CD4-positive, alpha-beta memory T cell (primary cell): ENCODE measurements at regions not wholly inside any gene's neighbourhood (a gene's known extent, or its start where the extent isn't known, plus 50 kb on each side); places are given as distances from the start of the nearest gene placed in this dataset.
"Not testable (repeated sequence)": the region's sequence is repeated elsewhere in the genome, so short reads cannot be mapped to it uniquely, and the experiment has no call there.

Source experiments
- CTCF ChIA-PET: fragments of 350-600 bp; sonication (Branson Sonifier 250); formaldehyde crosslinking; loops from one replicate; lab custom pipeline; 2021; ENCODE audit warnings: inconsistent platforms; ENCODE audit not compliant: partially characterized antibody; lab: Charles Lee
- POLR2A ChIA-PET: fragments of 350-600 bp; sonication (Branson Sonifier 250); formaldehyde crosslinking; loops from one replicate; lab custom pipeline; 2021; ENCODE audit not compliant: partially characterized antibody; lab: Charles Lee
- DNase-seq, 5 donors: peaks; one replicate each; pipeline versions ENCODE4 v3.0.0 to v3.0.0-alpha.2; 2020 to 2022; ENCODE audit warnings: mixed read lengths in 1 of 5
- H3K27ac ChIP-seq: one replicate; pipeline ENCODE4 v1.7.0; 2013; ENCODE audit warnings: low read depth, low read length
- H3K27me3 ChIP-seq: 2 replicates; pipeline ENCODE4 v1.7.0; 2013; ENCODE audit warnings: mild to moderate bottlenecking, low read length, moderate library complexity; ENCODE audit not compliant: insufficient read depth
- H3K36me3 ChIP-seq: 2 replicates; pipeline ENCODE4 v1.7.0; 2013; ENCODE audit warnings: mild to moderate bottlenecking, low read length, moderate library complexity; ENCODE audit not compliant: insufficient read depth
- H3K4me1 ChIP-seq: 2 replicates; pipeline ENCODE4 v1.7.0; 2013; ENCODE audit warnings: mild to moderate bottlenecking, low read length, moderate library complexity; ENCODE audit not compliant: insufficient read depth
- H3K4me3 ChIP-seq, 2 donors: one replicate each; pipeline ENCODE4 v1.7.0; 2013; ENCODE audit warnings: low read length in 2 of 2, mild to moderate bottlenecking in 1 of 2
- H3K9me3 ChIP-seq, 2 donors: one replicate each; pipeline ENCODE4 v1.7.0; 2013; ENCODE audit warnings: low read length in 2 of 2, control low read depth in 1 of 2; ENCODE audit not compliant: control insufficient read depth in 1 of 2
- H3K27ac Mint-ChIP-seq, 7 donors: one replicate each; pipeline ENCODE4 v1.8.0; 2020 to 2021; ENCODE audit warnings: mixed read lengths in 7 of 7, mild to moderate bottlenecking in 6 of 7, inconsistent platforms in 3 of 7, moderate library complexity in 3 of 7
- H3K27me3 Mint-ChIP-seq, 2 donors: one replicate each; pipeline ENCODE4 v1.8.0; 2020 to 2021; ENCODE audit warnings: mixed read lengths in 2 of 2
- H3K36me3 Mint-ChIP-seq, 2 donors: one replicate each; pipeline ENCODE4 v1.8.0; 2020 to 2021; ENCODE audit warnings: mixed read lengths in 2 of 2, inconsistent platforms in 1 of 2, mild to moderate bottlenecking in 1 of 2
- H3K4me1 Mint-ChIP-seq, 4 donors: one replicate each; pipeline ENCODE4 v1.8.0; 2020 to 2021; ENCODE audit warnings: mixed read lengths in 4 of 4, mild to moderate bottlenecking in 1 of 4
- H3K4me3 Mint-ChIP-seq, 8 donors: one replicate each; pipeline ENCODE4 v1.8.0; 2020 to 2021; ENCODE audit warnings: mixed read lengths in 8 of 8, mild to moderate bottlenecking in 7 of 8, moderate library complexity in 6 of 8, inconsistent platforms in 3 of 8
- H3K9me3 Mint-ChIP-seq, 8 donors: one replicate each; pipeline ENCODE4 v1.8.0; 2020 to 2021; ENCODE audit warnings: mixed read lengths in 8 of 8, mild to moderate bottlenecking in 5 of 8, inconsistent platforms in 3 of 8, moderate library complexity in 1 of 8
- intact Hi-C: fragments of 100-400 bp; cut with micrococcal nuclease; formaldehyde crosslinking; loops from one replicate; pipeline ENCODE4 v1.15.1; 2023

- Mint-ChIP-seq H3K4me3 (no peak overlapping the region), H3K9me3 (no peaks in the 10 kb centered on the region), H3K4me1 (no peaks in the 10 kb centered on the region), H3K27me3 (peaks cover 0 to 3% of the 10 kb centered on the region in 2 donors), H3K27ac (no peak overlapping the region), H3K36me3 (no peaks in the 10 kb centered on the region)
- CTCF ChIA-PET: no interaction called here
- no peaks in the 10 kb centered on the region for H3K4me1 ChIP-seq
- intact Hi-C loops: no loop called here
- H3K27ac ChIP-seq: no peak overlapping the region
- no peaks in the 10 kb centered on the region for H3K27me3 ChIP-seq
- no peak overlapping the region for H3K4me3 ChIP-seq
- no peaks in the 10 kb centered on the region for H3K36me3 ChIP-seq
- POLR2A ChIA-PET: no interaction called here
- no peaks in the 10 kb centered on the region for H3K9me3 ChIP-seq
- no peak for DNase-seq
Measured at GRCh38 chr3:59186725-59187124, 136.9 kb upstream of the CFAP20DC start.

DNA sequence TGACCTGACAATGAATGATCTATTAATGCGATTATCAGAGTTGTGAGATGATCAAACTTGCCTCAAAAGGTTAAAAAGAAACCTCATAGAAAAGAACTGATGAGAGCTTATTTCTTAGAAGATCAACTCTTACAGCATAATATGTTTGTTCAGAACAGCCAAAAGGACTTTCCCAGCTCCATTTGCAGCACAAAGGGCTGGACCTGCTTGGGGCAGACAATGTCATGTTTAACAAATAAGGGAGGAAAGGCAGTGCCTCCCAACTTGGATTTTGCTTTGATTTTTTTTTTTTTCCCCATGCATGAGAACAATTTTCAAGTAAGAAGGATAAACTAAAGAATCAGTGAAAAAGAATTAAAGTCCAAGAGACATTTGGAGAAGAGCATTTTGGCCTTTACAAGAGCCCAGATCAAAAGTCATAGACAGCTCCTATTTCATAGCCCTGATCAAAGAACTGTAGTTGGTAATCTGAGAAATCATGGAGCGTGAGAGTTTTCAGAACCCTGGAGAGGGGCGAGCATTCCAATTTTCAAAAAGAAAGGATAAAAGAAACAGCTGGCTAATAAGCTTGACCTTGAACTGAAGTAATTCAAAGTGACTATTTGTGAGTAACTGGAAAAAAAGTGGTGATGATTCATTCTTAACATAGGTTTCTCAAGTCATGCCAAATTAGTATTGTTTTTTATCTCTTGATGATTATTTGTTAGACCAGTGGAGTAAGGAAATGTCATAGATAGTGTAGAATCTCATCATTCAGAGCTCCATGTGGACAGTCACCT lies 136.0 kb upstream of the CFAP20DC start:
- POLR2A ChIA-PET: no interaction called here
- no peak for DNase-seq
- intact Hi-C loops: no loop called here
- Mint-ChIP-seq H3K36me3 (no peaks in the 10 kb centered on the region), H3K27me3 (peaks cover 0 to 1% of the 10 kb centered on the region in 2 donors), H3K4me3 (no peak overlapping the region), H3K4me1 (no peaks in the 10 kb centered on the region), H3K9me3 (no peaks in the 10 kb centered on the region), H3K27ac (no peak overlapping the region)
- Histone ChIP-seq H3K9me3 (no peaks in the 10 kb centered on the region), H3K4me3 (no peak overlapping the region), H3K27ac (no peak overlapping the region), H3K36me3 (no peaks in the 10 kb centered on the region), H3K4me1 (no peaks in the 10 kb centered on the region), H3K27me3 (no peaks in the 10 kb centered on the region)
- CTCF ChIA-PET: no interaction called here

GRCh38 chr3:59180006-59180405 lies 130.2 kb upstream of the CFAP20DC start:
- Mint-ChIP-seq H3K4me3 (no peak overlapping the region), H3K9me3 (peaks cover 0 to 4% (median 1%) of the 10 kb centered on the region in 8 donors), H3K27me3 (peaks cover 5 to 7% of the 10 kb centered on the region in 2 donors), H3K36me3 (no peaks in the 10 kb centered on the region), H3K4me1 (no peaks in the 10 kb centered on the region), H3K27ac (no peak overlapping the region)
- Histone ChIP-seq H3K36me3 (no peaks in the 10 kb centered on the region), H3K4me1 (no peaks in the 10 kb centered on the region), H3K9me3 (no peaks in the 10 kb centered on the region), H3K27ac (no peak overlapping the region), H3K27me3 (peaks cover 3% of the 10 kb centered on the region), H3K4me3 (no peak overlapping the region)
- ChIA-PET POLR2A (no interaction called here), CTCF (no interaction called here)
- intact Hi-C loops: no loop called here
- DNase-seq: no peak

DNA sequence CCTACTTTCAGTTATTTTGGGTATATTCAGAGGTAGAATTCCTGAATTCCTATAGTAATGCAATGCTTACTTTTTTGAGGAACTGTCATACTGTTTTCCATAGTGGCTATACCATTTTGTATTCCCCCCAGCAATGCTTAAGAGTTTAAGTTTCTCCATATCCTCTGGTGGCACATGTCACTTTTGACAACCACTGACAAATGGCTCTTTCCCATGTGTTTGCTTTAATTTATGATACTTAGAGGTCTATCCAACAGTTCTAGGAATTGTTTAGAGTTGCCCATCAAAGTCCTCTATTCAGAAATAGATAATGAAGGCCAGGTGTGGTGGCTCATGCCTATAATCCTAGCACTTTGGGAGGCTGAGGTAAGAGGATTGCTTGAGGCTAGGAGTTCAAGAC lies 128.9 kb upstream of the CFAP20DC start:
- Histone ChIP-seq H3K27ac (no peak overlapping the region), H3K4me3 (no peak overlapping the region), H3K9me3 (no peaks in the 10 kb centered on the region), H3K27me3 (peaks cover 3% of the 10 kb centered on the region), H3K36me3 (no peaks in the 10 kb centered on the region), H3K4me1 (no peaks in the 10 kb centered on the region)
- no peaks in the 10 kb centered on the region for H3K36me3 Mint-ChIP-seq
- H3K4me3 Mint-ChIP-seq: no peak overlapping the region
- intact Hi-C loops: no loop called here
- no peaks in the 10 kb centered on the region for H3K4me1 Mint-ChIP-seq
- no peak for DNase-seq
- H3K27ac Mint-ChIP-seq: no peak overlapping the region
- peaks cover 5 to 7% of the 10 kb centered on the region in 2 donors for H3K27me3 Mint-ChIP-seq
- CTCF ChIA-PET: no interaction called here
- POLR2A ChIA-PET: no interaction called here
- H3K9me3 Mint-ChIP-seq: peaks cover 0 to 4% (median 1%) of the 10 kb centered on the region in 8 donors

DNA sequence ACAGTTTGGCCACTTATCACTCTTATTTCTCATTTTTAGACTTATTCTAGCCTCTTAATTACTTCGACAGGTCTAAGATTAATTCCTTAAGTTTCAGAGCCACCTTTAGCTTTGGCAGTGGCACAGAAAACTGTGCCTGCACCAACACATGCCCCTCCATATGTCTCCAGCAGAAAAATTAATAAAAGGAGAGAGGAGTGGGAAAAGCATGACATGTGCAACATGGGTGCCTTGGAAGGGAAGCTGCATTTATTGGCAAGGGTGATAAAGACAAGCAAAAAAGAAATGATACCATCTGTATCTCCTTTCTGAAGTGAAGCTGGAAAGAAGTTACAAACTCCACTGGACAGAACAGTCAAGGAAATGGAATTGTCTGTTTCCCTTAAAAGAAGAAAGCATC lies 121.7 kb upstream of the CFAP20DC start:
- CTCF ChIA-PET: no interaction called here
- Histone ChIP-seq H3K9me3 (no peaks in the 10 kb centered on the region), H3K36me3 (no peaks in the 10 kb centered on the region), H3K4me1 (no peaks in the 10 kb centered on the region), H3K27me3 (no peaks in the 10 kb centered on the region), H3K4me3 (no peak overlapping the region), H3K27ac (no peak overlapping the region)
- no peak overlapping the region for H3K4me3 Mint-ChIP-seq
- H3K27me3 Mint-ChIP-seq: peaks cover 0 to 2% of the 10 kb centered on the region in 2 donors
- H3K9me3 Mint-ChIP-seq: peaks cover 0 to 2% (median 0%) of the 10 kb centered on the region in 8 donors
- intact Hi-C loops: no loop called here
- no peak overlapping the region for H3K27ac Mint-ChIP-seq
- POLR2A ChIA-PET: no interaction called here
- H3K4me1 Mint-ChIP-seq: no peaks in the 10 kb centered on the region
- no peaks in the 10 kb centered on the region for H3K36me3 Mint-ChIP-seq
- no peak for DNase-seq

DNA sequence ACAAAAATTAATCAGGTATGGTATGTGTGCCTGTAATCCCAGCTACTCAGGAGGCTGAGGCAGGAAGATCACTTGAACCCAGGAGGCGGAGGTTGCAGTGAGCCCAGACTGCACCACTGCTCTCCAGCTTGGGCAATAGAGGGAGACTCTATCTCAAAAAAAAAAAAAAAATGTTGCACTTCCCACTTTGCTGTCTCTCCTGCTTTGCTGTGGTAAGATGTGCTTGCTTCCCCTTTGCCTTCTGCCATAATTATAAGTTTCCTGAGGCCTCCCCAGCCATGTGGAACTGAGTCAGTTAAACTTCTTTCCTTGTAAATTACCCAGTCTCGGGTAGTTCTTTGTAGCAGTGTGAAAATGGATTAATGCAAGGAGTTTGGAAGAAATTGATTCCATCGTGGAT lies 120.3 kb upstream of the CFAP20DC start:
- H3K4me1 Mint-ChIP-seq, H3K4me3 ChIP-seq, H3K4me3 Mint-ChIP-seq, intact Hi-C loops, H3K9me3 ChIP-seq, H3K36me3 ChIP-seq, H3K36me3 Mint-ChIP-seq, CTCF ChIA-PET, H3K9me3 Mint-ChIP-seq, POLR2A ChIA-PET, DNase-seq, H3K4me1 ChIP-seq, H3K27me3 Mint-ChIP-seq, H3K27ac ChIP-seq, H3K27me3 ChIP-seq, H3K27ac Mint-ChIP-seq: not testable (repeated sequence)

DNA sequence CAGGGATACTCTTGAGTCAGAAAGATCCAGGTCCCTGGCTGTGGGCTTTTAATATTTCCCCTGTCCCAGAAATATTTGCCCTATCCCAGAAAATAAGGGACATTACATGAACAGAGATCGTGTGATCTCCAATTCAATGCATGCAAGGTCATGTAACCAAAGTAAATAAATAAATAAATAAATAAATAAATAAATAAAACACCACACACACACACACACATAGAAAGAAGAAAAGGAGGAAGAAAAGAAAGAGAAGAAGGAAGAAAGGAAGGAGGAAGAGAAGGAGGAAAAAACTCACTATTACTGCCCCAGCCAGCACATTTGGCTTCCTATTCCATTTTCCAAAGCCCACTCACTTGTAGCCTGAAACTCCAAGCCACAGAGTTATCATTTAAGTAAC lies 117.9 kb upstream of the CFAP20DC start:
- no peaks in the 10 kb centered on the region for H3K4me1 Mint-ChIP-seq
- no peaks in the 10 kb centered on the region for H3K36me3 Mint-ChIP-seq
- Histone ChIP-seq H3K27ac (no peak overlapping the region), H3K9me3 (no peaks in the 10 kb centered on the region), H3K4me3 (no peak overlapping the region), H3K27me3 (no peaks in the 10 kb centered on the region), H3K36me3 (no peaks in the 10 kb centered on the region), H3K4me1 (no peaks in the 10 kb centered on the region)
- intact Hi-C loops: no loop called here
- ChIA-PET POLR2A (no interaction called here), CTCF (no interaction called here)
- no peak overlapping the region for H3K4me3 Mint-ChIP-seq
- H3K27me3 Mint-ChIP-seq: peaks cover 2 to 5% of the 10 kb centered on the region in 2 donors
- no peak overlapping the region for H3K27ac Mint-ChIP-seq
- peaks cover 0 to 2% (median 0%) of the 10 kb centered on the region in 8 donors for H3K9me3 Mint-ChIP-seq
- no peak for DNase-seq
